HG03460 (cell line): ENCODE measurements at regions not wholly inside any gene's neighbourhood (a gene's known extent, or its start where the extent isn't known, plus 50 kb on each side); places are given as distances from the start of the nearest gene placed in this dataset.

ENCODE experiments used
- ATAC-seq: cut with Tn5 transposase; IDR thresholded peaks from one replicate; pipeline ENCODE4 v1.9.1; 2021; ENCODE audit not compliant: unreplicated experiment

- no peak for ATAC-seq
These were observed 487.3 kb upstream of the PTBP2 start for GRCh38 chr1:96234299-96234698.

- no peak for ATAC-seq
These were observed 485.3 kb upstream of the PTBP2 start for GRCh38 chr1:96236156-96236739.

DNA sequence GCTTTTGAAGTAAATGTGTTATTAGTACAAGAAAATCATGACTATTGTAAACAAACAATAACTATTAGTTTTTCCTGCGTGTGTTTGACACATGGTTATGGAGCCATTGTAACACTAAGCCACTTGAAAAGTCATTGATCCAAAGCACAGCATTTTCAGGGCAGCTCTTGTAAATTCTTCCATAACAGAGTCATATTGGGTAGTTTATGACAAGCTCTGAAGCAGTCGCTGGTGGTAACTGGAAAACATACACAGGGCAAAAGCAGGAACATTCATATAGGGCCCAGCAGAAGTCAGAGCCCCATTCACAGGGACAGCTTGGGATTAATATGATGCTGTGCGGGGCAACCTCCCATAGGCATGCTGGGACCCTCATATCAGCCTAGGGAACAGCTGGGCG lies 483.2 kb upstream of the PTBP2 start:
- no peak for ATAC-seq

DNA sequence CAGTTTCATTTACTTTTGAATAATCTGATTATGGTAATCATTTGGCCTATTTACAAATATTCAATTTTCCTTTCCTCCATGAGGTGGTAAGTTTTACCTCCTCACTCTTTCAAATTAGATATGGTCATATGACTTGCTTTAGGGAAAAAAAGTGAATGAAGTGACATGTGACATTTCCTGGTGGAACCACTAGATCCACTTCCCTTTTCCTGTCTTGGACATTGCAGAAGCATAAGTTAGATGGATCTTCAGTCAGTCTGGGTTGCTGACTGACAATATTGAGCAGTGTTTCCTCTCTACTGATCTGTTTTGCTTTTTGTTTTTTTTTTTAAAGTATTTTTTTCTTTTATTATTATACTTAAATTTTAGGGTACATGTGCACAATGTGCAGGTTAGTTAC lies 481.1 kb upstream of the PTBP2 start:
- ATAC-seq = no peak

DNA sequence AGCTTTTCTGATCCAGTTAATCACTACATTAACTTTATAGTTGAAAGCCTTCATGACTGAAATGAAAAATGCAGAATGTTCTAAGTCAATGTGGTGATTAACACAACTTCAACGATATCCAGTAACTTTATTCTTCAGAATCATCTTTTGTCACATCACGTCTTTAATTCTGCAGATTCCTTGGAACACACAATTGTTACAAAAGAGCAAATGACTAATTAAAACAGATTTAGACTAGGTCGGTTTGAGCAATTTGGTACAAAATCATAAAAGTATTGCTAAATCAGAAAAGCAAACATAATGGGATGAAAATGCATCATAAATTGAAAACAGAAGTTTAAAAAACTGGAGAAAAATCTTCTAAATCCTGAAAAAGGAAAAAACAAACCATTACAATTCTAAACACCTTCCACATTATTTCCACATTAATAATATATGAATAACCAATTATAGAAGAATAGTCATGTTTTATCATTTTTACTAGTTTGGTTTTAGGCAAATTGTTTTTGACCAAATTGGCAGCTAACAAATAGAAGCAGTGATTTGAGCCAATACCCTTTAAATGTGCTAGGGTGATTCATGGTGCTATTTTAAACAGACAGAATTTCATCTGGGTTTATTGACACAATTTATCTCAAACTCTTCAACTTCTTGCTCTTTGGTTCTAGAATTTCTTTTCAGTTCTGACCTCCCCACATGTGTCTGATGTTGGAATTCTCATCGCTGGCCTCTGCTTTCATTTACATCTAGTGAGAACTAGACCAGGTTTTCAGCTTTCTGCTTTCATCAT lies 468.1 kb upstream of the PTBP2 start:
- no peak for ATAC-seq

GRCh38 chr1:96256130-96256790 lies 465.3 kb upstream of the PTBP2 start:
- ATAC-seq = no peak

- ATAC-seq = no peak
These were observed 462.2 kb upstream of the PTBP2 start for GRCh38 chr1:96259399-96259798.

- ATAC-seq = no peak
These were observed 440.1 kb upstream of the PTBP2 start for GRCh38 chr1:96281491-96281890.

GRCh38 chr1:96290033-96290432 lies 431.6 kb upstream of the PTBP2 start:
- ATAC-seq = no peak

DNA sequence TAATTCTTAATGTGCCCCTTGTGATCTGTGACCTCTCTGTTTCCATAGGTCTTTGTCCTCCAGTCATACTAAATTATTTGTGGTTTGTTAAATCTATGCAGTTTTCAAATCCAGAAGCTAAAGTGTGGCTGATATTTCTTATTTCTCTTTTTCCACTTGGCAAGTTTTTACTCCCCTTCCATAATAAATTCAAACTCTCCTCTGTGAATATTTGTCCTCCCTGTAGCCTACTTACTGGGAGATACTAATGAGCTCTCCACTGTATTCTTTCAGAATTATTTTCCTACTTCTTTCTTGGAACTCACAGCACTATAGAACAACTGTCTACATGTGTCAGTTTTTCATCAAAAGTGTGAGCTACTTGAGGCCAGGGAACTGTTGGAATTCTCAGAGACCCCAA lies 430.8 kb upstream of the PTBP2 start:
- no peak for ATAC-seq

GRCh38 chr1:96291468-96291867 lies 430.1 kb upstream of the PTBP2 start:
- no peak for ATAC-seq

DNA sequence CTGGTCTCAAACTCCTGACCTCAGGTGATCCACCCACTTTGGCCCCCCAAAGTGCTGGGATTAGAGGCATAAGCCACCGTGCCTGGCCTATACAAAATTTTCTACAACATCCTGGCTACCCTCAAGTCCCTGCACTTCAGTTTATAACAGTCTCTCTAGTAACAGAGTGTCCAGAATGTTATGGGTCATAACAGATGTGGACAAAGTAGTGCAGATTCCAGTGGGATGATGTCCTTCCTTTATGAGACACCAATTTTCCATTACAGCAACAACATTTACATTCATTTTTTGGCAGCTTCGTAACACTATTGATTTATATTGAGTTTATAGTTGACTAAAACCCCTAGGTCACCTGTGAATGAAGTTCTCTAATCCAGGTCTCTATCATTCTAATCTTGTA lies 429.4 kb upstream of the PTBP2 start:
- ATAC-seq = no peak

- no peak for ATAC-seq
These were observed 424.6 kb upstream of the PTBP2 start for GRCh38 chr1:96296991-96297390.

- ATAC-seq = no peak
These were observed 414.6 kb upstream of the PTBP2 start for GRCh38 chr1:96306809-96307560.

- no peak for ATAC-seq
These were observed 413.3 kb upstream of the PTBP2 start for GRCh38 chr1:96308314-96308713.

- ATAC-seq = no peak
These were observed 411.8 kb upstream of the PTBP2 start for GRCh38 chr1:96309783-96310182.

- no peak for ATAC-seq
These were observed 408.4 kb upstream of the PTBP2 start for GRCh38 chr1:96313216-96313615.

DNA sequence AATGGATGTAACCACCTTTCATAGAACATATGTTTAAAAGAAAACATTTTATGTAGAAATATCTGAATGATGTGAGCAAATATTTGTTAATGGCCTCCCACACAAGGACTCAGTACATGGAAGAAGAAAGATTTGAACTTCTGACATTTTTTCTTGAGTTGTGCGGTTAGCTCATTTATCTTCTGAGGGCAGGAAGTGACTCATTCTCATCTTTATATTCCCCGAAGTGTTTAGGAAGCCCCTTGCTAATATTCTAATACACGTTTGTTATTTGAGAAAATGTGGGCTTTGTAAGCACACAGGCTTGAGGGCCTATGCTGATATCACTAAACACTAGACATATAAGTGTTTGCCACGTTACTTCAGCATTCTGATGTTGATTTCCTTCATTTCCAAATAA lies 392.5 kb upstream of the PTBP2 start:
- ATAC-seq = no peak

DNA sequence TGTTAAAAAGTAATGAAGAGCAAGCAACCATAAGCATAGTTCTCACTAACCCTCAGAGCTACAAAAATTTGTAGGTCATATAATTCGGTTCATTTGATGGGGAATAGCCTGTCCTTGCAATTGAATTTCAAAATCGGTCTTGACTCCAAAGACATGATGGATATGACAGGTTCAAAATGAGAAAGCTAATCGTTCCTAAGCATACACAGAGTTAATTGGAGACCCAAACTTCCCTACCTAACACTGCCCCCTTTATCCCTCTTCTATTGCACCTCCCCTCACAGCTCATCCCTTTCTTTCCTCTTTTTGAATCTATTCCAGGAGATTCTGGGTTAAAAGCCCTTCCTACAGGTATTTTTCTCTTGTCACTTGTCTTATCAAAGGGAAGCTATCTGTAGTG lies 390.0 kb upstream of the PTBP2 start:
- ATAC-seq = no peak

DNA sequence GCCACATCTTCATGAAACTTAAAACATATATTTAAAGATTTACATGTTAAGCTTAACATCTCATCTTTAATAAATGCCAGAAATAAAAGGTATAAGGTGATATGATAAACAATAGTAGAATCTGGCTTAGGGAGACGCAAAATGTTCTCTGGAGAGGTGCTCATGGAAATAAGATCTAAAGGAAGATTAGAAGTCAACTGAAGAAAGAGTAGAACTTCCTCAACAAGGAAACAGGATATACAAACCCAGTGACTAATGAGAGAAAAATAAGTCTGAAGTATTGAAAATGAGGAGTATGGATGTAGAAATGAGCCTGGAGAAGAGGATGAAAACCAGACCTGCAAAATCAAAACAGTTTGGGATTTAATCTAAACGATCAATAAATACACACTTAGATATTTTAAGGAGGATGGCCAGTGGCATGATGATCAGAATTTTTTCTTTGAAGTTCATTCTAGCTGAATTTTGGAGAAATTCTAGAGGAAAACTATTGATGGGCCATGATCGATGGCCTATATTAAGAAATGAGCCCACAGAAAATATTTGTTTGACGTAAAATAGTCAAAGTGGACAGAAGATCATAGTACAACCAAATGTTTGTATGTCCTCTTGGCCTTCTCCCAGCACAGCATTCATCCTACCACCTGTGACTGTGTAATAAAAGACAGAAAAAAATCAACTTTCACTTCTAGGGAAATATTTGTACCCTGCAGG lies 387.9 kb upstream of the PTBP2 start:
- ATAC-seq = no peak

- no peak for ATAC-seq
These were observed 387.4 kb upstream of the PTBP2 start for GRCh38 chr1:96334236-96334557.
